Right cardiac atrium (tissue), 5 donors: ENCODE measurements at regions not wholly inside any gene's neighbourhood (a gene's known extent, or its start where the extent isn't known, plus 50 kb on each side); places are given as distances from the start of the nearest gene placed in this dataset.

Experiments
- ATAC-seq, 2 donors: fragments of 200-7000 bp; cut with Tn5 transposase; one replicate each; pipeline versions ENCODE4 v1.8.0 to v1.9.1; 2020; ENCODE audit warnings: moderate library complexity in 2 of 2, mild to moderate bottlenecking in 1 of 2
- DNase-seq, 3 donors: peaks; one replicate each; pipeline ENCODE4 v3.0.0-alpha.2; 2020
- H3K27ac ChIP-seq: one replicate; pipeline ENCODE4 v1.5.1; 2013; ENCODE audit warnings: mild to moderate bottlenecking, low read length, control low read depth, moderate library complexity
- H3K27me3 ChIP-seq: one replicate; pipeline ENCODE4 v1.6.1; 2013; ENCODE audit not compliant: control insufficient read depth, insufficient read depth
- H3K4me1 ChIP-seq: one replicate; pipeline ENCODE4 v1.6.1; 2013; ENCODE audit warnings: low read length; ENCODE audit not compliant: control insufficient read depth, insufficient read depth
- H3K4me3 ChIP-seq: one replicate; pipeline ENCODE4 v1.5.1; 2013; ENCODE audit warnings: low read length, control low read depth
- H3K9me3 ChIP-seq: one replicate; pipeline ENCODE4 v1.6.1; 2013; ENCODE audit warnings: low read length; ENCODE audit not compliant: control insufficient read depth
- WGBS: extraction: QIAGEN DNeasy Blood & Tissue Kit; methylation state at CpG from one replicate; pipeline ENCODE4 v1.1.7; 2013; 5-methylcytosine and 5-hydroxymethylcytosine counted together
- intact Hi-C, 4 donors: fragments of 100-400 bp; cut with DNase I; formaldehyde crosslinking; loops; one replicate each; pipeline versions ENCODE4 v1.11.0 to v1.14.0; 2022 to 2023
- donor health status: healthy with polysubstance abuse.
- donor health status: DM: no; HTN: yes; CAD: no.
- donor health status: DM: no; HTN: no; CAD: no.
- donor health status: DM: no; HTN: yes; CAD: no; lungs with severe emphysema.
- donor health status: DM: yes; HTN: yes; CAD: no.

GRCh38 chr22:25482868-25483639 is 81.4 kb upstream of the GRK3 start:
- WGBS = 64% methylated on average over 3 of the region's 3 CpGs
- Histone ChIP-seq H3K4me1 (no peaks in the 10 kb centered on the region), H3K4me3 (no peak overlapping the region), H3K27ac (no peak overlapping the region), H3K9me3 (no peaks in the 10 kb centered on the region), H3K27me3 (no peaks in the 10 kb centered on the region)
- DNase-seq (no peak), ATAC-seq (peak in 1 of 2 donors; percentile 44)
- intact Hi-C loops = loop anchor here in 2 of 4 donors (10.0 kb wide), 2 partner anchors 52 to 212 kb away; no protein-coding TSS in a partner anchor

GRCh38 chr22:25483931-25484330 is 80.5 kb upstream of the GRK3 start:
- Histone ChIP-seq H3K4me3 (no peak overlapping the region), H3K27ac (no peak overlapping the region), H3K9me3 (no peaks in the 10 kb centered on the region), H3K27me3 (no peaks in the 10 kb centered on the region), H3K4me1 (peaks cover 5% of the 10 kb centered on the region)
- no peak for ATAC-seq
- DNase-seq = no peak
- intact Hi-C loops = loop anchor here in 2 of 4 donors (10.0 kb wide), 2 partner anchors 51 to 211 kb away; no protein-coding TSS in a partner anchor
- WGBS = 98% methylated on average over 1 of the region's 1 CpG

DNA sequence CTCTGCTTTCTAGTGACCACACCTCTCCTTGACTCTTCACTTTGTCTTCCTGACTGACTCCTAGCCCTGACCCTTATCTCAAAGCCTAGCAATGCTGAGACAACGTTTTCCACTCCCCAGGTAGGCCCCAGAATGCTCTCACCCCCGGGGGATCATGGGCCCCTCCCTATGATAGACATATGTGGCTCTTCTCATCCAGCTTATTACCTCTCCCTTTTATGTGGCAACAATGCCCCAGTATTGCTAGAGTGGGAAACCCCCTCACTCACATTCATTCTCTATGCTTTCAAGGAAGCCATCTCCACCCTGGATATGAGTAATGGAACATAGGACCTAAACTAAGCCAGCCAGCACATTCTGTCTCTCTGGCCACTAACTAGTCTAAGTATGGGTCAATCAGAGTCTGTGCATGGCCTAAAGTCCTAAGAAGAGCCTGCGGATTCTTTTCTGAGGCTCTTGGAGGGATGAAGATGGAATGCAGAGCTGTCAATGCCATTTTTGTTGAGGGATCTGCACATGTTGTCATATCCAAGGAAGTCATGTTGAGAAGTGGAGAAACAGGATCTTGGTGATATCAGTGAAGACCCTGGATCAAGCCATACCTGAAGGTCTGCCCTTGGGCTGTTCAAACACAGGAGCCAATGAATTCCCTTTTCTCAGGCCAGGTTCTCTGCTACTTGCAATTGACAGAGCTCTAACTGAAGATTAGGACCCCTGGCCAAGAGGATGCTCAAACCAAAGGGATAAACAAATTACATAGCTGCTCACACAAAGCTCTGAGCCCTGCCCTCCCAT is 79.8 kb upstream of the GRK3 start:
- DNase-seq = no peak
- intact Hi-C loops = loop anchor here in 3 of 4 donors (5.0 to 10.0 kb wide), 3 partner anchors 48 to 210 kb away; no protein-coding TSS in a partner anchor
- peaks cover 5% of the 10 kb centered on the region for H3K4me1 ChIP-seq
- no peak for ATAC-seq
- no peak overlapping the region for H3K4me3 ChIP-seq
- no peaks in the 10 kb centered on the region for H3K9me3 ChIP-seq
- 76% methylated on average over 3 of the region's 3 CpGs for WGBS
- H3K27ac ChIP-seq = no peak overlapping the region
- no peaks in the 10 kb centered on the region for H3K27me3 ChIP-seq

- Histone ChIP-seq H3K27ac (no peak overlapping the region), H3K4me1 (peaks cover 5% of the 10 kb centered on the region), H3K27me3 (no peaks in the 10 kb centered on the region), H3K9me3 (no peaks in the 10 kb centered on the region), H3K4me3 (no peak overlapping the region)
- intact Hi-C loops = loop anchor here in 3 of 4 donors (5.0 to 10.0 kb wide), 3 partner anchors 46 to 209 kb away; no protein-coding TSS in a partner anchor
- DNase-seq = no peak
- ATAC-seq = no peak
- WGBS = 95% methylated on average over 7 of the region's 7 CpGs
Measured at GRCh38 chr22:25485626-25486545, 78.6 kb upstream of the GRK3 start.

GRCh38 chr22:25487508-25487907 is 77.0 kb upstream of the GRK3 start:
- WGBS = 94% methylated on average over 6 of the region's 6 CpGs
- intact Hi-C loops = loop anchor here in 3 of 4 donors (5.0 to 10.0 kb wide), 3 partner anchors 45 to 207 kb away; no protein-coding TSS in a partner anchor
- no peak for DNase-seq

DNA sequence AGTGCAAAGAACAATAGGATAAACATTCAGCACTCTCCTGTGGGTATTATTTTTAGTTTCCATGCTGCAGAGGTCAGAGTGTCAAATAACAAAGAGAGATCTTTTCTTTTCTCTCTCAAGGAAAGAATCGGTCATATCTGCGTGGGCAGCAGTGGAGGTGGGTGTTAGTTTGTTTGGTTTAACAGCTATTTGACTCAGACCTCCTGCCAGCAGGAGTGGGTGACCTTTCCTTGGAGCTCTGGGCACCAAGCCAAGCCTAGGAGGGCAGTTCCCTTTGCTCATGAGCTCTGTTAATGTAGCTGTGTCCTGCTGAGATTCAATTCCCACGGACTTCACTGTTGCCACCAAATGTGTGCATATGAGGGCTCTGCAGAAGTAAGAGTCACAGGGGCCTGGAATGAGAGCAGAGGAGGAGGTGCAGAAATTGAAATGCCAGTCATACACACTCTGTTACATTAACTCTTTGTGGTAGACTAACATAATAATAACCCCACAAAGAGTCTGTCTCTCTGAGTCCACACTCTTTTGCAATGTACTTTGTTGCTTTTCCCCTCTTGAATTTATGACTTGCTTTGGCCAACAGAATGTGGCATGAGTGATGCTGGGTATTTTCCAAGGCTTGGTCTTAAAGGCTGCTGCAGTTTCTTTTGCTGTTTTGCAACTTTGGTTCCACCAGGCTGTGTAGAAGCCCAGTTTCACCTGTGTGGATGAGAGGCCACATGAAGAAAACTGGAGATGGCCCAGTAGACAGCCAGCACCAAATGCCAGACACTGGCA is 76.0 kb upstream of the GRK3 start:
- Histone ChIP-seq H3K27ac (no peak overlapping the region), H3K4me3 (no peak overlapping the region), H3K9me3 (no peaks in the 10 kb centered on the region), H3K27me3 (no peaks in the 10 kb centered on the region), H3K4me1 (peaks cover 5% of the 10 kb centered on the region)
- ATAC-seq = peak; percentile 64 to 83
- DNase-seq = peak; percentile 69 to 85 (median 81)
- WGBS = 24% methylated on average over 3 of the region's 3 CpGs
- intact Hi-C loops = loop anchor here in 3 of 4 donors (5.0 to 10.0 kb wide), 3 partner anchors 44 to 206 kb away; no protein-coding TSS in a partner anchor

More at GRCh38 chr22:25487508-25487907, 77.0 kb upstream of the GRK3 start:
- no peak overlapping the region for H3K27ac ChIP-seq
- H3K9me3 ChIP-seq = no peaks in the 10 kb centered on the region
- ATAC-seq = no peak
- H3K4me1 ChIP-seq = peaks cover 5% of the 10 kb centered on the region
- no peak overlapping the region for H3K4me3 ChIP-seq
- no peaks in the 10 kb centered on the region for H3K27me3 ChIP-seq

GRCh38 chr22:25489947-25490346 is 74.5 kb upstream of the GRK3 start:
- Histone ChIP-seq H3K27ac (no peak overlapping the region), H3K4me1 (peaks cover 5% of the 10 kb centered on the region), H3K9me3 (no peaks in the 10 kb centered on the region), H3K27me3 (no peaks in the 10 kb centered on the region), H3K4me3 (no peak overlapping the region)
- no peak for DNase-seq
- no peak for ATAC-seq
- 98% methylated on average over 1 of the region's 1 CpG for WGBS
- intact Hi-C loops = loop anchor here in 3 of 4 donors (5.0 to 10.0 kb wide), 3 partner anchors 42 to 205 kb away; no protein-coding TSS in a partner anchor

GRCh38 chr22:25490896-25491295 is 73.6 kb upstream of the GRK3 start:
- intact Hi-C loops = no loop called here
- peaks cover 5% of the 10 kb centered on the region for H3K4me1 ChIP-seq

GRCh38 chr22:25492162-25492561 is 72.3 kb upstream of the GRK3 start:
- H3K4me1 ChIP-seq = peaks cover 5% of the 10 kb centered on the region
- H3K9me3 ChIP-seq = no peaks in the 10 kb centered on the region
- ATAC-seq = no peak
- no peak for DNase-seq
- H3K27me3 ChIP-seq = no peaks in the 10 kb centered on the region
- no peak overlapping the region for H3K27ac ChIP-seq
- intact Hi-C loops = no loop called here
- H3K4me3 ChIP-seq = no peak overlapping the region

More at GRCh38 chr22:25490896-25491295, 73.6 kb upstream of the GRK3 start:
- no peak overlapping the region for H3K4me3 ChIP-seq
- H3K27ac ChIP-seq = no peak overlapping the region
- DNase-seq = no peak
- ATAC-seq = no peak
- H3K9me3 ChIP-seq = no peaks in the 10 kb centered on the region
- H3K27me3 ChIP-seq = no peaks in the 10 kb centered on the region
- WGBS = 89% methylated on average over 5 of the region's 5 CpGs
